Muscle of leg (tissue), 3 donors: ENCODE measurements at regions not wholly inside any gene's neighbourhood (a gene's known extent, or its start where the extent isn't known, plus 50 kb on each side); places are given as distances from the start of the nearest gene placed in this dataset.

Source experiments
- DNase-seq: peaks from one replicate; pipeline ENCODE4 v3.0.0; 2013
- H3K27ac ChIP-seq: one replicate; pipeline ENCODE4 v1.5.1; 2013; ENCODE audit warnings: mild to moderate bottlenecking, low read length, control low read depth
- H3K27me3 ChIP-seq: one replicate; pipeline ENCODE4 v1.6.1; 2013; ENCODE audit warnings: low read length; ENCODE audit not compliant: control insufficient read depth, insufficient read depth
- H3K36me3 ChIP-seq: one replicate; pipeline ENCODE4 v1.6.1; 2013; ENCODE audit warnings: low read length; ENCODE audit not compliant: control insufficient read depth, insufficient read depth
- H3K4me1 ChIP-seq: one replicate; pipeline ENCODE4 v1.6.1; 2013; ENCODE audit warnings: low read length; ENCODE audit not compliant: control insufficient read depth, insufficient read depth
- H3K4me3 ChIP-seq: one replicate; pipeline ENCODE4 v1.5.1; 2013; ENCODE audit warnings: low read length, control low read depth
- H3K9me3 ChIP-seq: replicated peaks from 2 replicates; pipeline ENCODE4 v1.6.1; 2013; ENCODE audit warnings: low read depth, low read length; ENCODE audit not compliant: control insufficient read depth
- WGBS: methylation state at CpG from one replicate; pipeline ENCODE4 v1.1.5; 2013; ENCODE audit warnings: missing lambda C conversion rate; ENCODE audit not compliant: insufficient coverage; 5-methylcytosine and 5-hydroxymethylcytosine counted together

DNA sequence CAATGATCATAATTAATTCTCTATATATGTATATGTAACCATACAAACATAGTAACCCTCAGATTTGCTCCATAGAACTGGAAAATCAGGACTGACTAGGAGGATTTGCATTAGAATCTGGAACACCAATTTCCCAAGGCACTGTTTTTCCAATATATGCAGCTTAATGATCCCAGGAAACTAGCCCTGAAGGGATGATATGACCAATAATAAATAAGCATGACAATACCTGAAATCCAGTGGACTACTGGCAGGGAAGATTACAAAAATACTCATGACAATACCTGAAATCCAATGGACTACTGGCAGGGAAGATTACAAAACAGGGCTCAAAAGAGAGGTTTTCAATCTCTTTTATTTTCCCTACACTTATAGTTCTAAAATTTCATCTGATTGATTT is 98.4 kb downstream of the PCDH7 start:
- Histone ChIP-seq H3K4me3 (no peak overlapping the region), H3K27ac (no peak overlapping the region), H3K9me3 (no peaks in the 10 kb centered on the region), H3K27me3 (no peaks in the 10 kb centered on the region), H3K4me1 (no peaks in the 10 kb centered on the region), H3K36me3 (no peaks in the 10 kb centered on the region)
- DNase-seq, result no peak

DNA sequence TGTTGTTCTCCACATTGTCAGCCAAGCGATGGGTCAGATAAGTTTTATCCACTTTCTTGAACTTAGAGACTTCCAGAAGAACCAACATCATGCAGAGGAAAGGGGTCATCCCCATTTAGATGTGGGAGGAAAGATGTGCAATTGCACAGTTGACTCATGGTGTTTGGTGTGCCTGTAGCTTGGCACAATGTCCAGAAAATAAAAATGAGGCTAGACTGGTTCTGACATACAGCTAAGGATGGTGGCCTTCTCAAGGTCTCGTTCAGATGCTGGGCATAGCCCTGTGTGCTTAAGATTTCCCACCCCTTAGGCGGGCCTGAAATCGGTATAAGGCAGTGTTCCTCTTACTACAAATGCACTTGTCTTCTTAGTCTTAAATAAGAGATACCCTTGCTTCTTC is 101.1 kb downstream of the PCDH7 start:
- Histone ChIP-seq H3K27me3 (no peaks in the 10 kb centered on the region), H3K27ac (no peak overlapping the region), H3K36me3 (no peaks in the 10 kb centered on the region), H3K9me3 (no peaks in the 10 kb centered on the region), H3K4me3 (no peak overlapping the region), H3K4me1 (no peaks in the 10 kb centered on the region)
- DNase-seq, result no peak
- WGBS, result 83% methylated on average over 1 of the region's 4 CpGs

DNA sequence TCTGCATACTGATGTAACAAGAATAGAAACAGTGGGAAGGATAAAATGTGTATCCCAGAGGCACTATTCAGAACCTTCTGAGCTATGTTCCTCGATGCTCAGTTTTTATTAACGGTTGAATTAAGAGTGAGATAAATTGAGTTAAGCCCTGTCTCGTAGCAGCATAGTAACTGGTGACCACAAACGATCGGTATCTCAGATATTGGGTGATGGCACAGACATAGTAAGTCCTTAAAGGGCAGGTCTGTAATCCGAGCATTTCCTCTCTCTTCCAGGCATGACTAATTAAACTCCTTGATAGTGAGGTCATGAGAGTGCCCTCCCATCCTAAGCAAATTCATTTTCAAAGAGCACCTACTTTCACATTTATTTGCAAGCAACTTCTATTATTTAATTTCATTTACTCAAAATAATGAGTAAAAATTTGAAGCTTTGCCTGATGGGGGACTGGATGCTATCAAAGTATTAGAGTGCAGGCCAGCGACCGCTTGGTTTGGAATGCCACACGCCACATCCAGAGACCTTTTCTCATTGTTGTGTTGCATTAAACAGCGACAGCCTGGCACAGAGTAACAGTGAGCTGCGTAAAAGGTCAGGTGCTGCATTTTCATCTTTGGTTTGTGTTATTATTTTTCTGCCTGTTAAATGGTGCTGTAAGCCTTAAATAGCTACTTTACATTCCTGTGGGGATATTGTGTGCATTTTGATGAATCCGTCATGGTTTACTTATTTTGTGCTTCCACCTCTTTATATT is 101.9 kb downstream of the PCDH7 start:
- Histone ChIP-seq H3K9me3 (no peaks in the 10 kb centered on the region), H3K4me3 (no peak overlapping the region), H3K4me1 (no peaks in the 10 kb centered on the region), H3K27me3 (no peaks in the 10 kb centered on the region), H3K27ac (no peak overlapping the region), H3K36me3 (no peaks in the 10 kb centered on the region)
- 54% methylated on average over 6 of the region's 12 CpGs for WGBS
- DNase-seq, result no peak

DNA sequence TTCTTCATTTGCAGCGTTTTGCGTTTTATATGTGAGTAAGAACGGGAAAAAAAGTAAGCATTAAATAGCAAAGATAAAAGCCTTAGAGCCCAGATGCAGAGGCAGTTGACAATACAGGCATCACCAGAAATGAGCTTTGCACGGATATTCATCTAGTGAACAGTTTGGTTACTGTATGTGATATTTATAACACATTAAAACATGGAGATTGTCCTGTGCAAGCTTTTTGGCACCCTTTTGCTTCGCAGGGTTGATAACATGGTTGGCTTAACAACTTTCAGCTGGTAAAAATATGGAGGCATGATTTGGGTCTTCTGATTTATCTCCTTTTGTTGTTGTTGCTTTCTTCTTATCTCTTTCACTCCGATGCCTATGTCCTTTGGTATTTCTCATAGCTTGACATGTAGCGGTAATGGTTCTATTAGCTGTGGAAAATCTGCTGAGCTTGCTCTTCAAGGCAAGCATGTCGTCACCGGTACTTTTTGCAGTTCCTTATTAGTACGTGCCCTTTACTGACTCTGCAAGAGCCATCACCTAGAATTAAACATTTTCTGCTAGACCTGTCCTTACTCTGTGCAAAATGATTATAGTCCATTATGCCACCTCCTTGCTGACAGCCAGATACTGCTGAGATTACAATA is 102.9 kb downstream of the PCDH7 start:
- WGBS, result 88% methylated on average over 5 of the region's 10 CpGs
- Histone ChIP-seq H3K27me3 (no peaks in the 10 kb centered on the region), H3K36me3 (no peaks in the 10 kb centered on the region), H3K4me1 (no peaks in the 10 kb centered on the region), H3K27ac (no peak overlapping the region), H3K9me3 (no peaks in the 10 kb centered on the region), H3K4me3 (no peak overlapping the region)
- no peak for DNase-seq

DNA sequence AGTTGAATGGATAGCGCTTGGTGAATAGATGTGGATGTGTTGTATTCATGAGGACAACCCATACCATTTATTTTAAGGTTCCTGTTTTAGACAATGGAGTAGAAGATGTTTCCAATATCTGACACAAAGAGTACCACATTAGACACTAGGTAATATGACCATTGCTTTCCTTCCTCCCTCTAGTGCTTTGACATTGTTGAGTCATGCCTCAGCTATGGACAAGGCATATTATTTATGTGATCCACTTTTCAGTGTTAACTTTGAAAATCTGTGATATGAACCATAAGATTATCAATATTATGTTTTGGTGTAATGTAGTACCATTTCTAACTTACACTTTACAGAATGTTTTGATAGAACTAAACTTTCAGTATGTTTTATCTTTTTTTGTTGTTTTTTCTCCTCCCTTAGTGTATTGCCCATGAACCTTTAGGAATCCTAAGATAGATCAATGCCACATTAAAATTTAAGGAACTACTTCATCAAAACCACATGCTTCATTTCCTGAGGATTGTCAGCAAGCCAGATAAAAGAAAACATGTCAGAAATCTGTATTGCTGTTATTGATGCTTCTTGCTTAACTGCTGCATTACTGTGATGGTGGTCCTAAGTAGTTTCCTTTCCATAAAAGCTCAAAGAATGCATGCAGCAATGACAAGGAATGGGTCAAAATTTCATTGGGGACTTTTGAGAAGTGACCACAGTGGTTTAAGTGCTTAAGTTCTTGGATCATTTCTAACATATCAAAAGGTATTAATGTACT is 105.0 kb downstream of the PCDH7 start:
- no peak overlapping the region for H3K27ac ChIP-seq
- no peaks in the 10 kb centered on the region for H3K4me1 ChIP-seq
- no peak for DNase-seq
- H3K27me3 ChIP-seq, result no peaks in the 10 kb centered on the region
- H3K4me3 ChIP-seq, result no peak overlapping the region
- H3K36me3 ChIP-seq, result no peaks in the 10 kb centered on the region
- no CpG with 5 or more reads among the region's 1 CpG for WGBS
- H3K9me3 ChIP-seq, result no peaks in the 10 kb centered on the region

DNA sequence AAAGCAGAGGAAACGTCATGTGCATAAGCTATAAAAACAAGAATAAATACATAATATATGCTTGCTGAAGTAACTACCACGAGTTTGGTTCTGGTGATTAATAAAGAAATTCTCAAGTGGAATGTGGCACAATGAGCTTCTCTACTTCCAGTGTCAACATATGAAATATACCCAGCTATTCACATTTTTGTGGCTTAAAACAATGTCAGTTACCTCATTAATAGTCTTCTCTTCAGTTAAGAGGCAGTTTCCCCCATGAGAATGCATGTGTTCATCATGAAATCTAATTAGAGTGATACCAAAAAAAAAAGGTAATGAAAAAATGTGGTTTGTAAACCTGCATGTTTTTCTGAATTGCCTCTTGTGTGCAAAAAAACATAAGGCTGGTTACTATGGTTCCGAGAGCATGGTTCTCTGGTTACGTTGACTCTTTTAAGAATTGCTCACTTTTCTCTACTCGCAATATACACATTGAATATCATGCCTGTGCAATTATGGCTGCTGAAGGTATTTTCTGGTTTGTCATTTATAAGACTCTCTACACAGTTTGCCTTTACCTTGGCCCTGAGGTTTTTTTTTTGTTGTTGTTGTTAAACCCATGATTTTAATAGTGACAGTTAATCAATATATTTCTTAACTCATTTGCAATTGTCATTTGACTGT is 108.2 kb downstream of the PCDH7 start:
- Histone ChIP-seq H3K9me3 (no peaks in the 10 kb centered on the region), H3K36me3 (no peaks in the 10 kb centered on the region), H3K4me3 (no peak overlapping the region), H3K27me3 (no peaks in the 10 kb centered on the region), H3K27ac (no peak overlapping the region), H3K4me1 (no peaks in the 10 kb centered on the region)
- WGBS, result no CpG with 5 or more reads among the region's 5 CpGs
- DNase-seq, result no peak

DNA sequence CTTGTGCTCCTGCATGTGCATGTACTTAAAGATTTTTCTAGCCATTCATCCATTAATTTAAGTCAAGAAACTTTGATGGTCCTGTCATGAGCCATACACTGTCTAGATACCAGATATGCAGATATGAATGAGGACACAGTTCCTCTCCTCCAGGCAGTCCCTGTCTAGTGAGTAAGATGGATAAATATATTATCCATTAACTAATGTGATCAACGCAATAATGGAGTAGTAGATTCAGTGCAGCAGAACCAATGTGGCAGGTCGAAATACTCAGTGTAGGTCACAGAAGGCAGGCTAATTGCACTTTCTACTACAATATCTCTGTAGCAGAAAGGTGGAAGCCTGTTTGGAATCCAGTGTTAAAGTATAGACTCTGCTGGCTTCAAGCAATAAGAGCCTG is 112.5 kb downstream of the PCDH7 start:
- DNase-seq, result no peak
- Histone ChIP-seq H3K27ac (no peak overlapping the region), H3K4me1 (peaks cover 2% of the 10 kb centered on the region), H3K27me3 (no peaks in the 10 kb centered on the region), H3K4me3 (no peak overlapping the region), H3K36me3 (no peaks in the 10 kb centered on the region), H3K9me3 (no peaks in the 10 kb centered on the region)
- no CpG with 5 or more reads among the region's 2 CpGs for WGBS

DNA sequence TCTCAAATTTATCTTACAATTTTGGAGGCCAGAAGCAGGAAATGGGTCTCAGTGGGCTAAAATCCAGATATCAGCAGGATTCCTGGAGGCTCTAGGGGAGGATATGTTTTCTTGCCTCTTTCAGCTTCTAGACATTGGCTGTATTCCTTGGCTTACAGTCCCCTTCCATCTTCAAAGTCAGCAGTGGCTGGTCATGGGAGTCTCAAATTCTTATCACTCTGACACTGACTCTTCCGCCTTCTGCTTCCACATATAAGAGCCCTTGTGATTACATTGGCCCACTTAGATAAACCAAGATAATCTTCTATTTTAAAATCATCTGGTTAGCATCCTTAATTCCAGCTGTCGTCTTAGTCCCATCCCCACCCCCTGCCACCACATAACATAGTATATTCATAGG is 113.0 kb downstream of the PCDH7 start:
- Histone ChIP-seq H3K27me3 (no peaks in the 10 kb centered on the region), H3K27ac (no peak overlapping the region), H3K36me3 (no peaks in the 10 kb centered on the region), H3K4me3 (no peak overlapping the region), H3K9me3 (no peaks in the 10 kb centered on the region), H3K4me1 (peaks cover 2% of the 10 kb centered on the region)
- WGBS, result 40% methylated on average over 1 of the region's 2 CpGs
- DNase-seq, result no peak

DNA sequence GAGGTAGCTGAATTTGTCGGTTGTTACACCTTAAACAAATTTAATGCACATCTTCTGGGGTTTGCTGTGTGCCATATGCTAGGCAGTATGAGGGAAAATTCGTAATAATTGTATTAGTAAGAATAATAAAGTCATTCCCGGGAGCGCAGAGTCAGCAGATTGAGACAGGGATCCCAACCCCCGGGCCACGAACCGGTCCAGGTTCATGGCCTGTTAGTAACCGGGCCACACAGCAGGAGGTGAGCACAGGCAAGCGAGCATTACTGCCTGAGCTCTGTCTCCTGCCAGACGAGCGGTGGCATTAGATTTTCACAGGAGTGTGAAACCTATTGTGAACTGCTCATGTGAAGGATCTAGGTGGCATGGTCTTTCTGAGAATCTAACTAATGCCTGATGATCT is 114.9 kb downstream of the PCDH7 start:
- peaks cover 2% of the 10 kb centered on the region for H3K4me1 ChIP-seq
- H3K9me3 ChIP-seq, result no peaks in the 10 kb centered on the region
- WGBS, result 72% methylated on average over 7 of the region's 11 CpGs

DNA sequence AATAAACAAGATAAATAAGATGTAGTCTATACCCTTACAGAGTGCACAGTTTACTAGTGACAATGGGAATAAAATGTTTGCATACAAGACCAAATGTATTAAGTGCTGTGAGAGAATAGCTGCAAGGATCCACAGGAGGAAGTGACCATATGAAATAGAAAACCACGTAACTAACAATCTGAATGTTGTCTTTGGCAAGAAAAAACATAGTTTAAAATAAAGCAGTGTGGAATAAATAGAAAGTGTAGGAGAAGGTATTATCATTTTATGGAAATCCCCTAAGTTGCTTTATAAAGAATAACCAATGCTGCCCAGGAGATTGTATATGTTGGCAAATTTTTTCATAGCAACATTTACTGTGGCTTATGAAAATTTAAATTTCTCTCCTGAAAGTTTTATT is 116.1 kb downstream of the PCDH7 start:
- Histone ChIP-seq H3K4me1 (peaks cover 2% of the 10 kb centered on the region), H3K27ac (no peak overlapping the region)
- WGBS, result no CpG with 5 or more reads among the region's 1 CpG

More for the DNA sequence above, 114.9 kb downstream of the PCDH7 start:
- Histone ChIP-seq H3K27me3 (no peaks in the 10 kb centered on the region), H3K27ac (no peak overlapping the region), H3K36me3 (no peaks in the 10 kb centered on the region), H3K4me3 (no peak overlapping the region)
- no peak for DNase-seq

More for the DNA sequence above, 116.1 kb downstream of the PCDH7 start:
- Histone ChIP-seq H3K9me3 (no peaks in the 10 kb centered on the region), H3K36me3 (no peaks in the 10 kb centered on the region), H3K4me3 (no peak overlapping the region), H3K27me3 (no peaks in the 10 kb centered on the region)
- DNase-seq, result no peak
